ENCODE measurements at regions not wholly inside any gene's neighbourhood (a gene's known extent, or its start where the extent isn't known, plus 50 kb on each side); places are given as distances from the start of the nearest gene placed in this dataset.

DNA sequence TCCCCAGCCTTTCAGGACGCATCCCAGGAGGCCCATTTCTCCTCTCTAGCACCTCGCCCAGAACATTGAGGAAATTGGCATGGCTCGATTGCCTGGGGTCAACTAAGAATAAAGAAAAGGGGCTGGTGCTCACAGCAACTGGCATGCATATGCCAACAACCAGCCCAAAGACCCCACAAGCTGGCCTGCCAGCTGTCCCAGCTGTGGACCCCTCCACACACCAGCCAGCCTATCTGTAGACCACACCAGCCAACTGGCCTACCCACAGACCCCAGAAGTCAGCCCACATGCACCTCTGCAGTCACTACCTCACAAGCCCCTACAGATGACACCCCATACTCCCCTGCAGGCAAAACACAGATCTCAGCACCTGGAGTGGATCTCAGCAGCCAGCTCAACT, 123.8 kb upstream of the ID2 start:
- TF ChIP-seq, protein P1, sequence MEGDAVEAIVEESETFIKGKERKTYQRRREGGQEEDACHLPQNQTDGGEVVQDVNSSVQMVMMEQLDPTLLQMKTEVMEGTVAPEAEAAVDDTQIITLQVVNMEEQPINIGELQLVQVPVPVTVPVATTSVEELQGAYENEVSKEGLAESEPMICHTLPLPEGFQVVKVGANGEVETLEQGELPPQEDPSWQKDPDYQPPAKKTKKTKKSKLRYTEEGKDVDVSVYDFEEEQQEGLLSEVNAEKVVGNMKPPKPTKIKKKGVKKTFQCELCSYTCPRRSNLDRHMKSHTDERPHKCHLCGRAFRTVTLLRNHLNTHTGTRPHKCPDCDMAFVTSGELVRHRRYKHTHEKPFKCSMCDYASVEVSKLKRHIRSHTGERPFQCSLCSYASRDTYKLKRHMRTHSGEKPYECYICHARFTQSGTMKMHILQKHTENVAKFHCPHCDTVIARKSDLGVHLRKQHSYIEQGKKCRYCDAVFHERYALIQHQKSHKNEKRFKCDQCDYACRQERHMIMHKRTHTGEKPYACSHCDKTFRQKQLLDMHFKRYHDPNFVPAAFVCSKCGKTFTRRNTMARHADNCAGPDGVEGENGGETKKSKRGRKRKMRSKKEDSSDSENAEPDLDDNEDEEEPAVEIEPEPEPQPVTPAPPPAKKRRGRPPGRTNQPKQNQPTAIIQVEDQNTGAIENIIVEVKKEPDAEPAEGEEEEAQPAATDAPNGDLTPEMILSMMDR (IDR thresholded peaks at IDR 0.05) = no peak
- TF ChIP-seq POLR2A (IDR thresholded peaks at IDR 0.05) = no peak
- no peak for TF ChIP-seq POLR2AphosphoS5 (IDR thresholded peaks at IDR 0.05)
